ENCODE measurements at regions not wholly inside any gene's neighbourhood (a gene's known extent, or its start where the extent isn't known, plus 50 kb on each side); places are given as distances from the start of the nearest gene placed in this dataset.

DNA sequence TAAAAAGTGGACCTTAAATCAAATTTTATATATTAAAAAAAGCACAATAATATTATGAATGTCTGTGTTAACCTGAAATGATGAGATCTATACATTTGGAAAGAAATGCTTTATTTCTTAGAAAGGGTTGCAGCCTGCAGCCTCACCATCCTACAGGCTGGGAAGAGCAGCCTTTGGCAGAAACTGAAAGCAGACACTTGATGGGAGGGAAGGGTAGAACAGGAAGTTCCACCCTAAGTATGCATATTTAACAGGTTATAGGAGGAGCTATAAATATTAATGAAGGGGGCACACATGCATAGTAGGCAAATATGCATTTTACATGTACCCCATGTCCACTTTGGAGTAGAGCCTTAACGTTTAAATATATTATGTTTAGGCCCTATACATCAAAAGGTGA lies 498.0 kb downstream of the FLRT2 start:
- Histone ChIP-seq H3K9ac (ENCODE audit: low read depth, low read length) (no peak overlapping the region), H2AK9ac (replicated peaks; ENCODE audit: low read depth, low read length, poor library complexity) (no peak overlapping the region), H2AFZ (replicated peaks; ENCODE audit: low read length, poor library complexity) (no peak overlapping the region), H3K56ac (ENCODE audit: extremely low read depth, insufficient read depth, low read length) (no peak overlapping the region), H3K4me2 (ENCODE audit: low read depth, low read length) (no peak overlapping the region), H3K14ac (replicated peaks; ENCODE audit: low read depth, low read length) (no peak overlapping the region), H2BK120ac (ENCODE audit: low read depth, low read length) (no peak overlapping the region; the same call in 1 of the 2 replicates), H2BK5ac (ENCODE audit: low read depth, low read length, poor library complexity, severe bottlenecking) (no peak overlapping the region), H3K4me3 (ENCODE audit: insufficient read depth, low read depth, low read length) (no peak overlapping the region), H2BK15ac (ENCODE audit: low read depth, low read length) (no peak overlapping the region), H4K8ac (ENCODE audit: low read depth in 2 of 2, low read length in 2 of 2) (no peak overlapping the region), H3K18ac (ENCODE audit: low read depth, low read length) (no peak overlapping the region), H2BK20ac (ENCODE audit: low read depth, low read length) (no peak overlapping the region), H3K9me3 (ENCODE audit: control insufficient read depth, insufficient read depth, low read length) (peaks cover 2% of the 10 kb centered on the region; the same call in 1 of the 2 replicates), H3K27ac (ENCODE audit: insufficient read depth, low read length) (no peak overlapping the region), H3K79me1 (ENCODE audit: low read depth in 1 of 2, low read length in 2 of 2) (no peaks in the 10 kb centered on the region), H4K91ac (ENCODE audit: insufficient read depth, low read depth, low read length) (no peak overlapping the region), H4K20me1 (ENCODE audit: insufficient read depth, low read length) (no peaks in the 10 kb centered on the region), H3K27me3 (ENCODE audit: control insufficient read depth, insufficient read depth, low read length) (no peaks in the 10 kb centered on the region), H3K36me3 (ENCODE audit: control insufficient read depth, insufficient read depth, low read length) (no peaks in the 10 kb centered on the region), H3K4ac (ENCODE audit: low read depth, low read length) (no peak overlapping the region), H3K9me1 (ENCODE audit: insufficient read depth, low read length) (no peaks in the 10 kb centered on the region), H2AK5ac (ENCODE audit: low read depth, low read length) (no peak overlapping the region), H3K23ac (ENCODE audit: low read depth, low read length) (no peak overlapping the region), H4K5ac (ENCODE audit: low read depth, low read length) (no peak overlapping the region), H3K4me1 (ENCODE audit: control insufficient read depth, insufficient read depth, low read length) (no peaks in the 10 kb centered on the region)
- dilution Hi-C loops (cut with HindIII; ENCODE audit: low sequenced_read_pairs, unreplicated experiment) (no loop called here), in situ Hi-C loops (cut with MboI; ENCODE audit: low sequenced_read_pairs) (loop anchor here (25.0 kb wide), 1 partner anchor 491 kb away; the partner anchor contains the start of gene FLRT2), intact Hi-C loops (cut with micrococcal nuclease) (no loop called here)
- no TSS peak for BruUV-seq (replicated peaks)
- no peak for DNase-seq
- ATAC-seq (ENCODE audit: low read depth) = no peak
- CTCF ChIA-PET = no interaction called here
- WGBS, 2 experiments (ENCODE audit: extremely low coverage in 2 of 2, insufficient read length in 1 of 2) = no CpG with 5 or more reads among the region's 1 CpG
- POLR2A ChIA-PET (ENCODE audit: unreplicated experiment) = no interaction called here
- TF ChIP-seq MAZ (IDR thresholded peaks at IDR 0.05; ENCODE audit: borderline replicate concordance, low read depth, low read length) = no peak
- TF ChIP-seq, protein P1, sequence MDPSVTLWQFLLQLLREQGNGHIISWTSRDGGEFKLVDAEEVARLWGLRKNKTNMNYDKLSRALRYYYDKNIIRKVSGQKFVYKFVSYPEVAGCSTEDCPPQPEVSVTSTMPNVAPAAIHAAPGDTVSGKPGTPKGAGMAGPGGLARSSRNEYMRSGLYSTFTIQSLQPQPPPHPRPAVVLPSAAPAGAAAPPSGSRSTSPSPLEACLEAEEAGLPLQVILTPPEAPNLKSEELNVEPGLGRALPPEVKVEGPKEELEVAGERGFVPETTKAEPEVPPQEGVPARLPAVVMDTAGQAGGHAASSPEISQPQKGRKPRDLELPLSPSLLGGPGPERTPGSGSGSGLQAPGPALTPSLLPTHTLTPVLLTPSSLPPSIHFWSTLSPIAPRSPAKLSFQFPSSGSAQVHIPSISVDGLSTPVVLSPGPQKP (IDR thresholded peaks at IDR 0.05; ENCODE audit: borderline replicate concordance, low read depth, low read length) = no peak
- no peak for TF ChIP-seq RCOR1 (IDR thresholded peaks at IDR 0.05; ENCODE audit: insufficient replicate concordance, low read length)
- no peak for TF ChIP-seq MXI1 (IDR thresholded peaks at IDR 0.05; ENCODE audit: borderline replicate concordance, low read depth, low read length)
- no peak for TF ChIP-seq BHLHE40 (IDR thresholded peaks at IDR 0.05; ENCODE audit: low read depth, low read length)

Measured in IMR-90 (cell line).